Gastrocnemius medialis (tissue), 4 donors: ENCODE measurements at regions not wholly inside any gene's neighbourhood (a gene's known extent, or its start where the extent isn't known, plus 50 kb on each side); places are given as distances from the start of the nearest gene placed in this dataset.

Source experiments
- ATAC-seq, 2 donors: fragments of 150-250 bp; one replicate each; pipeline ENCODE4 v1.9.1; 2016
- DNase-seq, 2 donors: peaks; one replicate each; pipeline ENCODE4 v3.0.0-alpha.2; 2019
- H3K27ac ChIP-seq, 4 donors: fragments of 200-600 bp; sonication (generic); 1 replicate in 1 of 4; 2 replicates in 3 of 4; pipeline ENCODE4 v1.5.1; 2016 to 2018; ENCODE audit warnings: mild to moderate bottlenecking in 2 of 4, moderate library complexity in 1 of 4
- H3K27me3 ChIP-seq, 3 donors: fragments of 200-600 bp; sonication (generic) in 2 of 3; 1 replicate in 1 of 3; 2 replicates in 2 of 3; pipeline versions ENCODE4 v1.5.1 to v1.6.0; 2016 to 2019; ENCODE audit warnings: mild to moderate bottlenecking in 1 of 3, moderate library complexity in 1 of 3
- H3K36me3 ChIP-seq, 2 donors: fragments of 200-600 bp; sonication (generic) in 1 of 2; one replicate each; pipeline ENCODE4 v1.5.1; 2017 to 2018
- H3K4me1 ChIP-seq, 2 donors: fragments of 200-600 bp; sonication (generic) in 1 of 2; one replicate each; pipeline ENCODE4 v1.5.1; 2016 to 2017; ENCODE audit warnings: mild to moderate bottlenecking in 2 of 2
- H3K4me3 ChIP-seq, 4 donors: fragments of 200-600 bp; sonication (generic) in 3 of 4; 1 replicate in 1 of 4; 2 replicates in 3 of 4; pipeline ENCODE4 v1.5.1; 2016 to 2019; ENCODE audit warnings: mild to moderate bottlenecking in 2 of 4
- H3K9me3 ChIP-seq, 3 donors: fragments of 200-600 bp; sonication (generic) in 2 of 3; 1 replicate in 1 of 3; 2 replicates in 2 of 3; pipeline ENCODE4 v1.5.1; 2016 to 2019
- POLR2A ChIP-seq, 2 donors: fragments of 450-650 bp; IDR thresholded peaks; one replicate each; pipeline ENCODE4 v1.6.1; 2017; ENCODE audit warnings: antibody characterized with exemption in 2 of 2, mild to moderate bottlenecking in 2 of 2, moderate library complexity in 2 of 2
- in situ Hi-C, 4 donors: fragments of 200-750 bp; cut with MboI; loops; one replicate each; pipeline versions ENCODE4 v1.15.0 to v1.8.0; 2017; ENCODE audit warnings: low sequenced_read_pairs in 4 of 4
- intact Hi-C: fragments of 100-400 bp; cut with DNase I; formaldehyde crosslinking; loops from one replicate; pipeline ENCODE4 v1.15.1; 2023; ENCODE audit warnings: low total_unique reads
- TF ChIP-seq, protein P1 (sequence below), 5 experiments: fragments of 450-650 bp in 3 of 5; fragments of 200-600 bp in 2 of 5; sonication (generic) in 2 of 5; IDR thresholded peaks in 4 of 5; conservative IDR thresholded peaks in 1 of 5; 1 replicate in 4 of 5; 2 replicates in 1 of 5; pipeline ENCODE4 v1.5.1; 2016 to 2019; ENCODE audit warnings: antibody characterized with exemption in 5 of 5, mild to moderate bottlenecking in 3 of 5, moderate library complexity in 3 of 5

DNA sequence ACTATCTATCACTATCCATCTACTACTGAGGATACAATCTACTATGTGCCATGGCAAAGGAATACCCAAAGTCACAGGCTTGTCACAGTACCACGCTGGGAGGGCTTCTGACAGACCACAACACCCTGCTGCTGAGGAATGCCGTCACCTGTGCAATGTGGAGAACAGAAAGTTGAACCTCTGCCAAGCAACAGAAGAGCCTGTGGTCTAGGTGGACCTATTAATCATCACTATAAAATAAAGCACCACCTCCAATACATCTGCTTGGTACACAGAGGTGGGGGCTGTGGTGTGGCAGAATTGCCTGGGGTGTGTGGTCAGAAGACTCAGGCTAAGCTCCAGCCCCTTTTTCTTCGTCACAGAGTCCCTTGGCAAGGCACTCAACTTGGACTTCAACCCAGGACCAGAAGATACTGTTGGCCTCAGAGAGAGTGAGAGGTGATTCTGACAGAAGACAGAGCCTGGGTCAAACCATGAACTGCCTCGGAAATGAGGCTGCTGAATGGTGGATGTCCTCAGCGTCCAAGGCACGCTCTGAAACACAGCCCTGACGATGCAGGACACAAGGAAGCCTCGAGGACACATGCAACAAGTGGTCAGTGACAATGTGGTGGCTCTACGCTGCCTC is 189.4 kb upstream of the CHRNA7 start:
- no peaks in the 10 kb centered on the region for H3K36me3 ChIP-seq
- H3K4me3 ChIP-seq, result no peak overlapping the region
- TF ChIP-seq, protein P1, sequence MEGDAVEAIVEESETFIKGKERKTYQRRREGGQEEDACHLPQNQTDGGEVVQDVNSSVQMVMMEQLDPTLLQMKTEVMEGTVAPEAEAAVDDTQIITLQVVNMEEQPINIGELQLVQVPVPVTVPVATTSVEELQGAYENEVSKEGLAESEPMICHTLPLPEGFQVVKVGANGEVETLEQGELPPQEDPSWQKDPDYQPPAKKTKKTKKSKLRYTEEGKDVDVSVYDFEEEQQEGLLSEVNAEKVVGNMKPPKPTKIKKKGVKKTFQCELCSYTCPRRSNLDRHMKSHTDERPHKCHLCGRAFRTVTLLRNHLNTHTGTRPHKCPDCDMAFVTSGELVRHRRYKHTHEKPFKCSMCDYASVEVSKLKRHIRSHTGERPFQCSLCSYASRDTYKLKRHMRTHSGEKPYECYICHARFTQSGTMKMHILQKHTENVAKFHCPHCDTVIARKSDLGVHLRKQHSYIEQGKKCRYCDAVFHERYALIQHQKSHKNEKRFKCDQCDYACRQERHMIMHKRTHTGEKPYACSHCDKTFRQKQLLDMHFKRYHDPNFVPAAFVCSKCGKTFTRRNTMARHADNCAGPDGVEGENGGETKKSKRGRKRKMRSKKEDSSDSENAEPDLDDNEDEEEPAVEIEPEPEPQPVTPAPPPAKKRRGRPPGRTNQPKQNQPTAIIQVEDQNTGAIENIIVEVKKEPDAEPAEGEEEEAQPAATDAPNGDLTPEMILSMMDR (IDR thresholded peaks at IDR 0.05 in 4 of 5, conservative IDR thresholded peaks at IDR 0.05 in 1 of 5), result no peak
- TF ChIP-seq POLR2A (IDR thresholded peaks at IDR 0.05), result no peak
- no peak overlapping the region for H3K27ac ChIP-seq
- no peaks in the 10 kb centered on the region for H3K27me3 ChIP-seq
- intact Hi-C loops (no loop called here), in situ Hi-C loops (loop anchor here in 1 of 4 donors (25.0 kb wide), 1 partner anchor 96 kb away; no protein-coding TSS in a partner anchor)
- DNase-seq, result no peak
- no peaks in the 10 kb centered on the region for H3K9me3 ChIP-seq
- no peaks in the 10 kb centered on the region for H3K4me1 ChIP-seq
- ATAC-seq, result no peak

DNA sequence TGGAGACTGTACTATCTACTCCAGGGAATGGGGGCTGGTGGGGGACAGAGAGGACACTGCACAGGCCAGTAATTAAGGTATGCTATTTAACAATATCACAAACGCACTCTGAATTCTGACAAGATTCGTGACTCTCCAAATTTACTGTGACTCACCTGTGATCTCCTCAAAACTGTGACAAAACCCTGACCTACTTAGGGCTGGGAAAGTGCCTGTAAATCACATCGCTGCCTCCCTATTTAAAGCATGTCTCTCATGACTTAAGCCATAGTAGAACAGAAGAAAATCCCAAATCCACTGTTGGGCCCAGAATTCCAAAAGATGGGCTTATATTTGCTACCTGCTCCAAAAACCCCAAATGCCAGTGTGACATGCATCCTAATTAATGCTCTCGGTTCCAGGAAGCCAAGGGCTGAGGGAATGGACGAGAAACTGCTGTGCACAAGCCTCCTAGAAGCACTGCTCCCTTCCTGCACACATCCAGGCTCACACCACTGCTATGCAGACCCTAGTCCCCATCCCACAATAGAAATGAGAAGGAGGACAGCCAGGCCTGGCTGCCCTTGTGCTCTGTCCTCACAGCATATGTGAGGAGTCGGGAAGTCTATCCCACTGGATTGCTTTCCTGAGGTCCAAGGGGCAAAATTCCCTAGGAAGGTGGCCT is 187.7 kb upstream of the CHRNA7 start:
- H3K36me3 ChIP-seq, result no peaks in the 10 kb centered on the region
- intact Hi-C loops, result no loop called here
- peak in 1 of 2 donors; percentile 58 for ATAC-seq
- DNase-seq, result no peak
- no peaks in the 10 kb centered on the region for H3K27me3 ChIP-seq
- no peak overlapping the region for H3K4me3 ChIP-seq
- H3K4me1 ChIP-seq, result no peaks in the 10 kb centered on the region
- no peaks in the 10 kb centered on the region for H3K9me3 ChIP-seq
- in situ Hi-C loops, result loop anchor here in 1 of 4 donors (25.0 kb wide), 1 partner anchor 95 kb away; no protein-coding TSS in a partner anchor
- no peak for TF ChIP-seq POLR2A (IDR thresholded peaks at IDR 0.05)
- TF ChIP-seq, protein P1 (IDR thresholded peaks at IDR 0.05 in 4 of 5, conservative IDR thresholded peaks at IDR 0.05 in 1 of 5), result no peak
- no peak overlapping the region for H3K27ac ChIP-seq

DNA sequence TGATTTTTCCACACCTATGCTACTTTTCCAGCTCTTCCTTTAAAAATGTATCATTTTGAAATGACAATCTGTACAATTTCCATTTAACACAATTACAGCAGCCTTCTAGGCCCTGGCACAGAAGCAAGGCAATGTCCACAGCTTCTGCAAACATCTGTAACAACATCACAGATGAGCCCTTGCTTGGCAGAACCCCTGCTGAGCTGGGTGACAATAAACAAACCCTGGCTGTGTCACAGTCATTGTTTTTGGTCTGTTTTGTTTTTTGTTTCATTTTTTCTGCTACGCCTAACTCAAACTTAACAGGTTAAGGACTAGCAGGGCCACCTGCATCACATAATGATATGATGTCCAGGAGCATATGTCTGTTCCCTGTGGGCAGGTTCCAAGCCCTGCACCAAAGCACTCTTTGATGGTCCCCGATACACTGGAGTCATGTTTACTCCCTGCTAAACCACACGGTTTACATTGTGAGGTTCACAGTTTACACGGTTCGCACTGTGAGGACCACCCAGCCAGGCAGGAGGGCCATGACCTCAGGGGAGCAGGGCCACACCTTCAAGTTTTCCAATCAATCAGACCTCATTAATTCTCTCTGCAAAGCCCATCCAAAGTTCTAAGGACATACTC is 186.8 kb upstream of the CHRNA7 start:
- Histone ChIP-seq H3K36me3 (no peaks in the 10 kb centered on the region), H3K4me1 (no peaks in the 10 kb centered on the region), H3K4me3 (no peak overlapping the region), H3K27ac (no peak overlapping the region), H3K27me3 (no peaks in the 10 kb centered on the region), H3K9me3 (no peaks in the 10 kb centered on the region)
- no peak for TF ChIP-seq POLR2A (IDR thresholded peaks at IDR 0.05)
- TF ChIP-seq, protein P1 (IDR thresholded peaks at IDR 0.05 in 4 of 5, conservative IDR thresholded peaks at IDR 0.05 in 1 of 5), result no peak
- ATAC-seq, result no peak
- intact Hi-C loops, result no loop called here
- in situ Hi-C loops, result loop anchor here in 1 of 4 donors (25.0 kb wide), 1 partner anchor 94 kb away; no protein-coding TSS in a partner anchor
- DNase-seq, result no peak

DNA sequence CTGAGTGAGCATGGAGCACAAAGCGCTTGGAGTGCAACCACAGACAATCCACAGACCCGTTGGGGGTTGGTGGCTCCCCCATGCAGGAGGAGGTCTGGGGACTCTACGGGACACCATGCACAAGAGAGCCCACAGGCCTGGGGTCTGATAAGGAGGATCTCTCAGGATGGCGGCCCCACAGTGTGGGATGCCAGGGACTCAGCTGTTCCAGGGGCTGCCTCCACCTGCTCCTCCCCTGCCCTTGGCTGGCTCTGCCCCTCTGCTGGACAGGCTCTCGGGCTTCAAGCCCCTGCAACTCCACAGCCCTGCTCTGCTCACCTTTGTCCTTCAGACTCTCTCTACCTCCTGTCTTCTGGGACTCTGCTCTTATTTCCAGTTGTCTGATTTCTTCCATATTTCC is 184.5 kb upstream of the CHRNA7 start:
- intact Hi-C loops (no loop called here), in situ Hi-C loops (loop anchor here in 1 of 4 donors (25.0 kb wide), 1 partner anchor 92 kb away; no protein-coding TSS in a partner anchor)
- H3K27me3 ChIP-seq, result no peaks in the 10 kb centered on the region
- TF ChIP-seq, protein P1 (IDR thresholded peaks at IDR 0.05 in 4 of 5, conservative IDR thresholded peaks at IDR 0.05 in 1 of 5), result no peak
- no peak for TF ChIP-seq POLR2A (IDR thresholded peaks at IDR 0.05)
- DNase-seq (no peak), ATAC-seq (no peak)
- no peaks in the 10 kb centered on the region for H3K36me3 ChIP-seq
- H3K4me3 ChIP-seq, result no peak overlapping the region
- H3K27ac ChIP-seq, result no peak overlapping the region
- H3K4me1 ChIP-seq, result no peaks in the 10 kb centered on the region
- no peaks in the 10 kb centered on the region for H3K9me3 ChIP-seq
